ENCODE measurements at regions not wholly inside any gene's neighbourhood (a gene's known extent, or its start where the extent isn't known, plus 50 kb on each side); places are given as distances from the start of the nearest gene placed in this dataset.
A peak's percentile ranks its signal among the peaks of the same experiment; 100 is the strongest.

DNA sequence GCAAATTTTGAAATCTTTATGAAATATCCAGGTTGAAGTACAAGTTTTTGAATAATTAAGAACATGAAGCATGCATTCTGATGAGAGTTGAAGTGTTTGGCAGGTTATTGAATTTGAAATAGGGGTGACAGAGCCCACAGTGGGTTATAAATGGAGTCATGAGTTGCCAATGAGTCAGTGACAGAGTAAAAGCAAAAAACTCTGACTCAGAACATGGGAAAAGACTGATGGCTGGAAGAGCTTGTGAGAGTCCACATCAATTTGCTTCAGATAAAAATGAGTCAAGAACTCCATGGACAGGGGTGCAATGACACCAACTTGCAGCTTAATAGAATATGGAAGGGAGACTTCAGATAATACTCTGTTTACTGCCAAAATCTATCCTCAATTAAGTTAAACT lies 105.3 kb downstream of the SLC6A15 start:
- Histone ChIP-seq H3K4me3 (ENCODE audit: low read length) (no peak overlapping the region), H3K18ac (ENCODE audit: low read length) (no peak overlapping the region), H2BK5ac (ENCODE audit: low read length) (no peak overlapping the region), H2BK15ac (replicated peaks; ENCODE audit: low read depth) (no peak overlapping the region), H3K79me1 (ENCODE audit: low read length) (no peaks in the 10 kb centered on the region), H3K23ac (ENCODE audit: low read length) (no peak overlapping the region), H4K8ac (ENCODE audit: low read depth, low read length) (no peak overlapping the region), H3K79me2 (ENCODE audit: control insufficient read depth, insufficient read depth, low read length) (no peaks in the 10 kb centered on the region), H3K27me3 (ENCODE audit: insufficient read depth, low read length, poor library complexity) (peaks cover 5% of the 10 kb centered on the region), H4K5ac (ENCODE audit: low read length) (no peak overlapping the region), H3K4ac (ENCODE audit: low read depth, low read length) (no peak overlapping the region), H3K9ac (ENCODE audit: low read length) (no peak overlapping the region), H3K56ac (ENCODE audit: low read length) (no peak overlapping the region), H2BK120ac (ENCODE audit: low read depth, low read length) (no peak overlapping the region), H3K36me3 (ENCODE audit: control insufficient read depth, insufficient read depth, low read length) (no peaks in the 10 kb centered on the region), H3K4me1 (ENCODE audit: control insufficient read depth, low read depth, low read length) (no peaks in the 10 kb centered on the region), H3K27ac (ENCODE audit: low read depth, low read length) (no peak overlapping the region), H2AK5ac (ENCODE audit: low read length) (no peak overlapping the region), H3K4me2 (ENCODE audit: low read length) (no peak overlapping the region)
- DNase-seq, result no peak

DNA sequence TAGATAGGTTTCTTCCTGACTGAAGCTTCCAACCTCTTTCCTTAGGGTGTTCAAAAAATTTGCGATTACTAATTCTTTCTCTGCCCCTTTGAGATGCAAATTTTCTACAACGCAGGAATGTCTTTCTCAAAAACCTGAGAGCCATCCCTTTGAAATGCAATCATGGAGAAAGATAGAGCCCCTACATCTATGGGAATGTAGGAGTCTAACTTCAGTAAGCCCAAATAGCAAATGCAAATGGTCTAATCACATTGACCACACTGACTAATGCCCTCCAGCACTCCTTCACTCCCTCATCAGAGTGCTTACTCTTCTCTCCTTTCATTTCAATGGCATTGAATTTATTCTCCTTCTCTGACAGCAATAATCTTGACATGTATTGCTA lies 107.1 kb downstream of the SLC6A15 start:
- Histone ChIP-seq H3K23ac (ENCODE audit: low read length) (no peak overlapping the region), H3K4ac (ENCODE audit: low read depth, low read length) (no peak overlapping the region), H2BK120ac (ENCODE audit: low read depth, low read length) (no peak overlapping the region), H3K9ac (ENCODE audit: low read length) (no peak overlapping the region), H4K5ac (ENCODE audit: low read length) (no peak overlapping the region), H3K18ac (ENCODE audit: low read length) (no peak overlapping the region), H3K56ac (ENCODE audit: low read length) (no peak overlapping the region), H2AK5ac (ENCODE audit: low read length) (no peak overlapping the region), H3K79me1 (ENCODE audit: low read length) (no peaks in the 10 kb centered on the region), H4K8ac (ENCODE audit: low read depth, low read length) (no peak overlapping the region), H3K36me3 (ENCODE audit: control insufficient read depth, insufficient read depth, low read length) (no peaks in the 10 kb centered on the region), H3K4me3 (ENCODE audit: low read length) (no peak overlapping the region), H3K27ac (ENCODE audit: low read depth, low read length) (no peak overlapping the region), H3K79me2 (ENCODE audit: control insufficient read depth, insufficient read depth, low read length) (no peaks in the 10 kb centered on the region), H2BK5ac (ENCODE audit: low read length) (no peak overlapping the region), H3K4me2 (ENCODE audit: low read length) (no peak overlapping the region), H3K4me1 (ENCODE audit: control insufficient read depth, low read depth, low read length) (no peaks in the 10 kb centered on the region), H3K27me3 (ENCODE audit: insufficient read depth, low read length, poor library complexity) (peaks cover 5% of the 10 kb centered on the region), H2BK15ac (replicated peaks; ENCODE audit: low read depth) (no peak overlapping the region)
- WGBS (ENCODE audit: extremely low coverage, insufficient coverage, low lambda C conversion rate), result no CpG with 5 or more reads among the region's 2 CpGs
- peak; percentile 92 for DNase-seq

DNA sequence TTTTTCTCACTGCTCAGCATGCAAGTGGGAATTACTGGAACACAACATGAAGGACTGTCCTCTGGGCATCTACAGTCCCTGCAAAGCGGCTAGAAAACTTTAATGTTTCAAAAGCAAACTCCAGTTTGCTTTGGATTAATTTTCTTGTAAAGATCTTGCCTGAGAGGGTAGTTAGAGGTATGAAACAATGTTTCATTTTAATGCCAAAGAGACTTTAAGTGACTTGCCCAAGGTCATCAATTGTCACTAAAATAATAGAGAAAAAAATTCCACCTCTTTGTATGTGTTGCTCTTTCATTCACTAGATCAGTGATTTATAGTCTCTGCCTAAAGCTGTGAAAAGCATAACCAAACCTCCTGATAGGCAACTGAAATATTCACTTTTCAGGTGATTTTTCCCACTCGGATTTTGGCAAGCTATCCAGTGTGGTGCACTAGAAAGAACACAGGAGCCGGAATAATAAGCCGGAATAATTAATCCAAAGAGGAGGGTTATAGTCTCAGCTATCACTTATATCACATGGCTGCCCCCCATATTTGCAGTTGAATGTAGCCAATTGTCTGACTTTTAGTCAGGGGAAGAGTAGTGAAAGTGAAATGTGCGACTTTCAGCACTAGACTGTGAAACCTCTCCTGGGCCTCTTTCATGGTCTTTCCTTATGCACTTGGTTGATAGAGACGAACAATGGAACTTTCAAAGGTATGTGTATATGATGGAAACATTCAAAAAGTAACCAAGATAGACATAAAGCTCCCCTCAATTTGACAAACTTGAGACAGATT lies 107.7 kb downstream of the SLC6A15 start:
- Histone ChIP-seq H2BK15ac (replicated peaks; ENCODE audit: low read depth) (no peak overlapping the region), H3K18ac (ENCODE audit: low read length) (no peak overlapping the region), H4K8ac (ENCODE audit: low read depth, low read length) (no peak overlapping the region), H3K4me1 (ENCODE audit: control insufficient read depth, low read depth, low read length) (no peaks in the 10 kb centered on the region), H3K79me1 (ENCODE audit: low read length) (no peaks in the 10 kb centered on the region), H3K4ac (ENCODE audit: low read depth, low read length) (no peak overlapping the region), H3K79me2 (ENCODE audit: control insufficient read depth, insufficient read depth, low read length) (no peaks in the 10 kb centered on the region), H3K4me2 (ENCODE audit: low read length) (no peak overlapping the region), H3K4me3 (ENCODE audit: low read length) (no peak overlapping the region), H3K27ac (ENCODE audit: low read depth, low read length) (no peak overlapping the region), H3K36me3 (ENCODE audit: control insufficient read depth, insufficient read depth, low read length) (no peaks in the 10 kb centered on the region), H3K27me3 (ENCODE audit: insufficient read depth, low read length, poor library complexity) (peaks cover 5% of the 10 kb centered on the region), H3K23ac (ENCODE audit: low read length) (no peak overlapping the region), H2BK120ac (ENCODE audit: low read depth, low read length) (no peak overlapping the region), H4K5ac (ENCODE audit: low read length) (no peak overlapping the region), H2BK5ac (ENCODE audit: low read length) (no peak overlapping the region), H3K56ac (ENCODE audit: low read length) (no peak overlapping the region), H3K9ac (ENCODE audit: low read length) (no peak overlapping the region), H2AK5ac (ENCODE audit: low read length) (no peak overlapping the region)
- WGBS (ENCODE audit: extremely low coverage, insufficient coverage, low lambda C conversion rate), result no CpG with 5 or more reads among the region's 6 CpGs
- no peak for DNase-seq

DNA sequence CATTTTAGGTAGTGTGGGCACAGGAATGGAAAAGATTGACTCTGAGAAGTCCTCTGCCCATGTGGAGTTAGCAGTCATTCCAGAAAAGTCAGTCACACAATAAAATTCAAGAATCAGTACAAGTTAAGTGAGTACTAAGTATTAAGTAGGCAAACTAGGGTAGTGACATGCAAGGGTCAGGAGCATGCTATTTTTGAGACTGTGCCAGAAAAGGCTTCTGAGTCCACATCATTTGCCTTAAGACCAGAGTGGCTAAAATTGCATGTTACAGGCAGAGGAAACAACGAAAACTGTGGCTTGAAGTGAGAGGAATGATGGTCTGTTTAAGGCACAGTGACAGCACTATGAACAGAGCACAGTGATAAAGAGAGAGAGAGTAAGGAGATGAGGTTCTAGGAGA lies 108.9 kb downstream of the SLC6A15 start:
- H3K23ac ChIP-seq (ENCODE audit: low read length), result no peak overlapping the region
- no peak for DNase-seq
- no peak overlapping the region for H2BK120ac ChIP-seq (ENCODE audit: low read depth, low read length)
- H3K79me2 ChIP-seq (ENCODE audit: control insufficient read depth, insufficient read depth, low read length), result no peaks in the 10 kb centered on the region
- no peak overlapping the region for H2BK5ac ChIP-seq (ENCODE audit: low read length)
- H3K36me3 ChIP-seq (ENCODE audit: control insufficient read depth, insufficient read depth, low read length), result no peaks in the 10 kb centered on the region
- H3K4me3 ChIP-seq (ENCODE audit: low read length), result no peak overlapping the region
- no peak overlapping the region for H2AK5ac ChIP-seq (ENCODE audit: low read length)
- peaks cover 5% of the 10 kb centered on the region for H3K27me3 ChIP-seq (ENCODE audit: insufficient read depth, low read length, poor library complexity)
- no peaks in the 10 kb centered on the region for H3K79me1 ChIP-seq (ENCODE audit: low read length)
- H3K4ac ChIP-seq (ENCODE audit: low read depth, low read length), result no peak overlapping the region
- no peak overlapping the region for H3K27ac ChIP-seq (ENCODE audit: low read depth, low read length)
- H4K5ac ChIP-seq (ENCODE audit: low read length), result no peak overlapping the region
- H3K4me1 ChIP-seq (ENCODE audit: control insufficient read depth, low read depth, low read length), result no peaks in the 10 kb centered on the region
- no CpG with 5 or more reads among the region's 1 CpG for WGBS (ENCODE audit: extremely low coverage, insufficient coverage, low lambda C conversion rate)
- no peak overlapping the region for H2BK15ac ChIP-seq (replicated peaks; ENCODE audit: low read depth)
- H3K18ac ChIP-seq (ENCODE audit: low read length), result no peak overlapping the region
- H3K9ac ChIP-seq (ENCODE audit: low read length), result no peak overlapping the region
- no peak overlapping the region for H3K56ac ChIP-seq (ENCODE audit: low read length)
- H4K8ac ChIP-seq (ENCODE audit: low read depth, low read length), result no peak overlapping the region
- H3K4me2 ChIP-seq (ENCODE audit: low read length), result no peak overlapping the region

DNA sequence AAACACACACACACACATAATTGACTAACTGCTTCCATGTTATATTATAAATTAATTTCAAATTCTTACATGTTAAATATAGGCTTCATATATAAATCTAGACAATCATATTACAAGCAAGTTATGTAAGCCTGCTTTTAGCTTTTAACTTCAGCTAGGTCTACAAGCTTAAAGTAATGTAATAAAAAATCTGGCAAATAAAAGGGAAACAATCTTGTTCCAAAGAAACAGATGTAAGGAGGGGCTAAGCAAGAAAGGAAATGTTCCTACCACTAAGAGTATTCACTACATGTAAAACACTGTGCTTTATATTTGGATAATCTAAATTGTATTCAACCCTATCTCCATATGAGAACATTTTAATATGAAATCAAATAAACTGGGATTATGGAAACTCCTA lies 110.4 kb downstream of the SLC6A15 start:
- H3K79me2 ChIP-seq (ENCODE audit: control insufficient read depth, insufficient read depth, low read length), result no peaks in the 10 kb centered on the region
- peaks cover 5% of the 10 kb centered on the region for H3K27me3 ChIP-seq (ENCODE audit: insufficient read depth, low read length, poor library complexity)
- H3K4me1 ChIP-seq (ENCODE audit: control insufficient read depth, low read depth, low read length), result no peaks in the 10 kb centered on the region
- H3K23ac ChIP-seq (ENCODE audit: low read length), result no peak overlapping the region
- no peaks in the 10 kb centered on the region for H3K79me1 ChIP-seq (ENCODE audit: low read length)
- H3K18ac ChIP-seq (ENCODE audit: low read length), result no peak overlapping the region
- H3K4me3 ChIP-seq (ENCODE audit: low read length), result no peak overlapping the region
- H2AK5ac ChIP-seq (ENCODE audit: low read length), result no peak overlapping the region
- no peak for DNase-seq
- no peak overlapping the region for H3K4me2 ChIP-seq (ENCODE audit: low read length)
- no peak overlapping the region for H3K4ac ChIP-seq (ENCODE audit: low read depth, low read length)
- H4K8ac ChIP-seq (ENCODE audit: low read depth, low read length), result no peak overlapping the region
- H3K36me3 ChIP-seq (ENCODE audit: control insufficient read depth, insufficient read depth, low read length), result no peaks in the 10 kb centered on the region
- H4K5ac ChIP-seq (ENCODE audit: low read length), result no peak overlapping the region
- no peak overlapping the region for H3K56ac ChIP-seq (ENCODE audit: low read length)
- H2BK15ac ChIP-seq (replicated peaks; ENCODE audit: low read depth), result no peak overlapping the region
- H3K27ac ChIP-seq (ENCODE audit: low read depth, low read length), result no peak overlapping the region
- H2BK5ac ChIP-seq (ENCODE audit: low read length), result no peak overlapping the region
- no peak overlapping the region for H3K9ac ChIP-seq (ENCODE audit: low read length)
- no peak overlapping the region for H2BK120ac ChIP-seq (ENCODE audit: low read depth, low read length)
